ENCODE measurements at regions not wholly inside any gene's neighbourhood (a gene's known extent, or its start where the extent isn't known, plus 50 kb on each side); places are given as distances from the start of the nearest gene placed in this dataset.

DNA sequence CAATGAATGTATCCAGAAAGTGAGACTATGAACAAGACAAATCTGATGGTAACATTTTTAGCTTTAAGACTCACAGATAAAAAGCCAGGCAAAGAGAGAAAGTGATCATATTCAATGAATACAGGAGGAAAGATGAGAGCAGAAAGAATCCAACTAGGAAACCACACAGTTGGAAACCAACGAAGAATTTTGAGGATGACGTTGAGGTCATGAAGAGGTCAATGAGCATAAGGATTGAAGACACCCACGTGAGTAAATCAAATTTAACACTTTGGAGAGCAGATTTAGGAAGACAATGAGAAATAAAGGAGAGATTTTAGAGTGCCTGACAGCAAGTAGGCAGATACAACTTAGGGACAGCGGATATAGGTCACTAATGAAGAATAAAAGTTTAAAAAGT, 948.1 kb downstream of the KCNJ2 start:
- no peaks in the 10 kb centered on the region for H3K9me3 ChIP-seq (ENCODE audit: control insufficient read depth in 2 of 3, insufficient read depth in 1 of 3, low read length in 3 of 3)
- intact Hi-C loops (cut with DNase I) = no loop called here
- no peaks in the 10 kb centered on the region for H3K36me3 ChIP-seq (ENCODE audit: control insufficient read depth in 2 of 3, insufficient read depth in 3 of 3, low read length in 3 of 3)
- H3K4me3 ChIP-seq (ENCODE audit: low read length in 3 of 3) = no peak overlapping the region
- no peaks in the 10 kb centered on the region for H3K27me3 ChIP-seq (ENCODE audit: control insufficient read depth, insufficient read depth, low read length)
- peak in 2 of 5 donors; percentile 1 to 2 for DNase-seq
- FAIRE-seq = no peak
- no peak overlapping the region for H3K27ac ChIP-seq (ENCODE audit: low read depth in 2 of 2, low read length in 2 of 2)
- H3K4me1 ChIP-seq (ENCODE audit: control insufficient read depth in 2 of 3, insufficient read depth in 2 of 3, low read depth in 1 of 3, low read length in 3 of 3) = no peaks in the 10 kb centered on the region
- TF ChIP-seq, protein P1, sequence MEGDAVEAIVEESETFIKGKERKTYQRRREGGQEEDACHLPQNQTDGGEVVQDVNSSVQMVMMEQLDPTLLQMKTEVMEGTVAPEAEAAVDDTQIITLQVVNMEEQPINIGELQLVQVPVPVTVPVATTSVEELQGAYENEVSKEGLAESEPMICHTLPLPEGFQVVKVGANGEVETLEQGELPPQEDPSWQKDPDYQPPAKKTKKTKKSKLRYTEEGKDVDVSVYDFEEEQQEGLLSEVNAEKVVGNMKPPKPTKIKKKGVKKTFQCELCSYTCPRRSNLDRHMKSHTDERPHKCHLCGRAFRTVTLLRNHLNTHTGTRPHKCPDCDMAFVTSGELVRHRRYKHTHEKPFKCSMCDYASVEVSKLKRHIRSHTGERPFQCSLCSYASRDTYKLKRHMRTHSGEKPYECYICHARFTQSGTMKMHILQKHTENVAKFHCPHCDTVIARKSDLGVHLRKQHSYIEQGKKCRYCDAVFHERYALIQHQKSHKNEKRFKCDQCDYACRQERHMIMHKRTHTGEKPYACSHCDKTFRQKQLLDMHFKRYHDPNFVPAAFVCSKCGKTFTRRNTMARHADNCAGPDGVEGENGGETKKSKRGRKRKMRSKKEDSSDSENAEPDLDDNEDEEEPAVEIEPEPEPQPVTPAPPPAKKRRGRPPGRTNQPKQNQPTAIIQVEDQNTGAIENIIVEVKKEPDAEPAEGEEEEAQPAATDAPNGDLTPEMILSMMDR (IDR thresholded peaks at IDR 0.05; ENCODE audit: borderline replicate concordance, extremely low read depth, insufficient read depth) = no peak
- no peak overlapping the region for H3K9ac ChIP-seq (ENCODE audit: low read length in 3 of 3)

- Histone ChIP-seq H3K9ac (ENCODE audit: low read length in 3 of 3) (no peak overlapping the region), H3K27me3 (ENCODE audit: control insufficient read depth, insufficient read depth, low read length) (no peaks in the 10 kb centered on the region), H3K36me3 (ENCODE audit: control insufficient read depth in 2 of 3, insufficient read depth in 3 of 3, low read length in 3 of 3) (no peaks in the 10 kb centered on the region), H3K4me1 (ENCODE audit: control insufficient read depth in 2 of 3, insufficient read depth in 2 of 3, low read depth in 1 of 3, low read length in 3 of 3) (no peaks in the 10 kb centered on the region), H3K9me3 (ENCODE audit: control insufficient read depth in 2 of 3, insufficient read depth in 1 of 3, low read length in 3 of 3) (no peaks in the 10 kb centered on the region), H3K4me3 (ENCODE audit: low read length in 3 of 3) (no peak overlapping the region), H3K27ac (ENCODE audit: low read depth in 2 of 2, low read length in 2 of 2) (no peak overlapping the region)
- TF ChIP-seq, protein P1 (IDR thresholded peaks at IDR 0.05; ENCODE audit: borderline replicate concordance, extremely low read depth, insufficient read depth) = peak; percentile 22
- DNase-seq (peak in 3 of 5 donors; percentile 22 to 58 (median 47)), FAIRE-seq (no peak)
- intact Hi-C loops (cut with DNase I) = no loop called here
Observed at GRCh38 chr17:71118039-71118438, 948.7 kb downstream of the KCNJ2 start.

- Histone ChIP-seq H3K4me3 (ENCODE audit: low read length in 3 of 3) (no peak overlapping the region), H3K36me3 (ENCODE audit: control insufficient read depth in 2 of 3, insufficient read depth in 3 of 3, low read length in 3 of 3) (no peaks in the 10 kb centered on the region), H3K4me1 (ENCODE audit: control insufficient read depth in 2 of 3, insufficient read depth in 2 of 3, low read depth in 1 of 3, low read length in 3 of 3) (no peaks in the 10 kb centered on the region), H3K9me3 (ENCODE audit: control insufficient read depth in 2 of 3, insufficient read depth in 1 of 3, low read length in 3 of 3) (no peaks in the 10 kb centered on the region), H3K9ac (ENCODE audit: low read length in 3 of 3) (no peak overlapping the region), H3K27me3 (ENCODE audit: control insufficient read depth, insufficient read depth, low read length) (no peaks in the 10 kb centered on the region), H3K27ac (ENCODE audit: low read depth in 2 of 2, low read length in 2 of 2) (no peak overlapping the region)
- intact Hi-C loops (cut with DNase I) = no loop called here
- DNase-seq (no peak), FAIRE-seq (no peak)
- TF ChIP-seq, protein P1 (IDR thresholded peaks at IDR 0.05; ENCODE audit: borderline replicate concordance, extremely low read depth, insufficient read depth) = no peak
Observed at GRCh38 chr17:71127416-71127815, 958.1 kb downstream of the KCNJ2 start.

DNA sequence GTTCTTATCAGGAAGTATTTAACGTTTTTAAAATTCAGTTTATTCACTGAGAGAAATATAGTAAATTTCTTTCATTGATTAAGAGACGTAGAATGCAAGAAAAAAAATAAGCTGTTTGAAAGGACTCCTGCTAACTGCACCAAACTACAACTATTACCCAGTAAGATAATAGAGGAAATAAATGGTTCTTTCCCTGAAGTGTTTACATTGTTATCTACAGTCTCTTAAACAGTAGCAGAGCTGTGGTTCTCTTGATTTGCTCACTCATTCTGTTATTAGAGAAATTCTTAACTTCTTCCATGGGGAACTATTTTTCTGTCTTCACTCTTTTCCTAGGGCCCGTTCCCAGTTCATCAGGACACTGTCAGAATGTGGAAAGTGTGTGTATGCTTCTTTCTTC, 973.0 kb downstream of the KCNJ2 start:
- TF ChIP-seq, protein P1 (IDR thresholded peaks at IDR 0.05; ENCODE audit: borderline replicate concordance, extremely low read depth, insufficient read depth) = no peak
- Histone ChIP-seq H3K9me3 (ENCODE audit: control insufficient read depth in 2 of 3, insufficient read depth in 1 of 3, low read length in 3 of 3) (no peaks in the 10 kb centered on the region), H3K4me3 (ENCODE audit: low read length in 3 of 3) (no peak overlapping the region), H3K9ac (ENCODE audit: low read length in 3 of 3) (no peak overlapping the region), H3K27me3 (ENCODE audit: control insufficient read depth, insufficient read depth, low read length) (no peaks in the 10 kb centered on the region), H3K36me3 (ENCODE audit: control insufficient read depth in 2 of 3, insufficient read depth in 3 of 3, low read length in 3 of 3) (no peaks in the 10 kb centered on the region), H3K27ac (ENCODE audit: low read depth in 2 of 2, low read length in 2 of 2) (no peak overlapping the region), H3K4me1 (ENCODE audit: control insufficient read depth in 2 of 3, insufficient read depth in 2 of 3, low read depth in 1 of 3, low read length in 3 of 3) (no peaks in the 10 kb centered on the region)
- intact Hi-C loops (cut with DNase I) = no loop called here
- no peak for DNase-seq
- no peak for FAIRE-seq

Data from kidney (tissue), 13 donors.